22Rv1 (cell line): ENCODE measurements at regions not wholly inside any gene's neighbourhood (a gene's known extent, or its start where the extent isn't known, plus 50 kb on each side); places are given as distances from the start of the nearest gene placed in this dataset.

Experiments
- H3K27ac ChIP-seq: fragments of 450-650 bp; 2 replicates; pipeline ENCODE4 v1.5.1; 2017
- CTCF ChIP-seq: fragments of 450-650 bp; IDR thresholded peaks from 2 replicates; pipeline ENCODE4 v1.5.1; 2017; ENCODE audit warnings: mild to moderate bottlenecking
- ZFX ChIP-seq: fragments of 450-650 bp; IDR thresholded peaks from 2 replicates; pipeline ENCODE4 v1.6.1; 2017; ENCODE audit warnings: antibody characterized with exemption, borderline replicate concordance

DNA sequence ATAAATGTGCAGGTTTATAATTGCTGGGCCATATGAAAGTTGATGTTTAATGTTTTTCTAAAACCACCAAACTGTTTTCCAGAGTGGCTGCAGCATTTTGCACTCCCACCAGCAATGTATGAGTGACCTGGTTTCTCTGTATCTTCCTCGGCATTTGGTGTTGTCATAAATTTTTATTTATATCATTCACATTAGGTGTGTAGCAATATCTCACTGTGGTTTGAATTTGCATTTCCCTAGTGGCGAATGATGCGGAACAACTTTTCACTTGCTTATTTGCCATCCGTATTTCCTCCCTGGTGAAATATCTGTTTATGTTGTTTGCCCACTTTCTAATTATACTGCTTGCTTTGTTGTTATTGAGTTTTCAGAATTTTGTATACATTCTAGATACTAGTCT is 295.7 kb upstream of the TUT7 start:
- no peak overlapping the region for H3K27ac ChIP-seq

DNA sequence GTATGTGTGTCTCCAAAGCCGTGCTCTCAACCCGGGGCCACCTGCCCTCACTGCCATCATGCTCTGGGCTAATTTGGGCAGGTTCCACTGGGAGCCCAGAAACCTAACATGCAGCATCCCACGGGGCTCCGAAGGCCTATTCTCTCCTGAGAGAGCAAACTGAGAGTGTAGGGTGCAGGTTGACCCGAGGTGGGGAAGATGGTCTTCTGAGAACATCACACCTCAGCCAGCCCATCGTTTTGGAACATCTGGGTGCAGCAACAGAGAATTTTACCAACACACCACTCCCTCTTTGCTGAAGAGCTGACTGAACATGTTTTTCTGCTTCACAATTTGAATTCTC is 294.6 kb upstream of the TUT7 start:
- TF ChIP-seq ZFX = no peak
- TF ChIP-seq CTCF = no peak
- no peak overlapping the region for H3K27ac ChIP-seq

More for the DNA sequence above, 295.7 kb upstream of the TUT7 start:
- TF ChIP-seq CTCF (no peak), ZFX (no peak)

DNA sequence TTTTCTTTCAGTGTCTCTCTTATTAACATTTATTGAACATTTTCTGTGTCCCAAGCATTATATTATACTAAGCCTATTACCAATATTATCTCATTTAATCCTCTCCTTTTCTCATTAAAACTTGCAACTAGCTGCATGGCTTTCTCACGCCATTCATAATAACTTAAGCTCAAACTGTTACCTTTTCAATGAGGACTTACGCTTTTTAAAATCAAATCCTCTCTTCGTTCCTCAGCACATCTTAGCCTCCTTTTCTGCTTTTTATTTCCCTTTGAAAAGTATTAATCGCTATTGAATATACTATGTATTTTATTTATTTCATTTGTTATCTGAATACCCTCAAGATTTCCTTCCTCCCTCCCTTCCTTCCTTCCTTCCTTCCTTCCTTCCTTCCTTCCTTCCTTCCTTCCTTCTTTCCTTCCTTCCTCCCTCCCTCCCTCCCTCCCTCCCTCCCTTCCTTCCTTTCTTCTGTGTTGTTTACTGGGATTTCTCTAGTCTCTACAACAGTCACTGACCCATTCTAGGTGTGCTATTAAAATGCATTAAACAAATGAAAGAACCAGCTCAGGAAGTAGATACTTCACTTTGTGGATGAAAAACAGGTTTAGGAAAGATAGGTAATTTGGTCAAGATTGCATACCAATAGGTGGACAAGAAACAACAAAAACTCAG is 294.1 kb upstream of the TUT7 start:
- no peak overlapping the region for H3K27ac ChIP-seq
- no peak for TF ChIP-seq CTCF
- no peak for TF ChIP-seq ZFX

DNA sequence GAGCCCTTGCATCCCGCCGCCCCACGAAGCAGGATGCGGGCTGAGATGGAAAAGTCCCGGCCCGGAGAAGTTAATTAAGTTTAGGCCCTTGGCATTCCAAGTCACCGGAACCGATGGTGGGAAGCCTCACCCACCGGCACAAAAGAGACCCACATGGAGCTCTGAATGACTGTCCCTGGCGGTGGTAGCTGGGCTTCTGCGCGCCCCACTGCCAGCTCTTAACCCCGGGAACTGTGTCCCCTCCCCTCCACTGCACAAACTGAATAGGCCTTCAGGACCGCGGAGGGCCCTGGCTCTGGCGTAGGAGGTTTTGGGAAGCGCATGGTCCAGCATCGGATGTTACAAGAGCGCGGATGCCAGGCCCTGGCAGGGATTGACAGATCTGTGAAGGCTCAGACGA is 291.1 kb upstream of the TUT7 start:
- H3K27ac ChIP-seq = no peak overlapping the region
- TF ChIP-seq ZFX = no peak
- no peak for TF ChIP-seq CTCF

DNA sequence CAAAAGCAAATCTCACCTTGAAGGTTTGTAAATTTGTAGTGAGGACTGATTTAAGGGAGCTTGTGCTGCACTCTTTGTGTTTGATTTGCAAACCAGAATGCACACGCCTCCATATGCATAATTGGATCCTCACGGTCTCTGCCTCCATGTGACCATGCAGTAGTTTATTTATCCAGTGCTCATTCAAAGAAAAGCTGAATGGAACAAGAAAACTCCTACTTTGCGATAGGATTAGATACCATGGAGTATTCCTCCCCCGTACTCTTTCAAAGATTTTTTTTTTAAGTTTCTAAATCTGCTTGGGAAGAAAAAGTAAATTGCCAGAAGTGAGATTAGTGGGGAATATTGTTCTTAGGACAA is 290.4 kb upstream of the TUT7 start:
- no peak overlapping the region for H3K27ac ChIP-seq
- TF ChIP-seq ZFX (no peak), CTCF (no peak)

GRCh38 chr9:86643946-86644674 is 289.9 kb upstream of the TUT7 start:
- H3K27ac ChIP-seq = no peak overlapping the region
- no peak for TF ChIP-seq ZFX
- no peak for TF ChIP-seq CTCF

- no peak overlapping the region for H3K27ac ChIP-seq
- TF ChIP-seq CTCF = no peak
- no peak for TF ChIP-seq ZFX
Observed at GRCh38 chr9:86642721-86643120, 288.5 kb upstream of the TUT7 start.
